COLO668 (cell line): ENCODE measurements at regions not wholly inside any gene's neighbourhood (a gene's known extent, or its start where the extent isn't known, plus 50 kb on each side); places are given as distances from the start of the nearest gene placed in this dataset.
A peak's percentile ranks its signal among the peaks of the same experiment; 100 is the strongest.

Experiments
- DNase-seq: peaks from one replicate; lab custom pipeline; 2025; ENCODE audit not compliant: unreplicated experiment; lab: John Stamatoyannopoulos, UW

GRCh38 chr9:14471041-14471440, 157.1 kb upstream of the NFIB start:
- DNase-seq, result no peak

- no peak for DNase-seq
These were observed 153.9 kb upstream of the NFIB start for GRCh38 chr9:14467675-14468374.

GRCh38 chr9:14466828-14467227, 152.9 kb upstream of the NFIB start:
- DNase-seq, result no peak

- no peak for DNase-seq
These were observed 152.5 kb upstream of the NFIB start for GRCh38 chr9:14466429-14466818.

GRCh38 chr9:14462950-14463349, 149.0 kb upstream of the NFIB start:
- DNase-seq, result no peak

- no peak for DNase-seq
These were observed 141.3 kb upstream of the NFIB start for GRCh38 chr9:14455243-14455642.

- no peak for DNase-seq
These were observed 139.3 kb upstream of the NFIB start for GRCh38 chr9:14453286-14453685.

- DNase-seq, result no peak
These were observed 138.6 kb upstream of the NFIB start for GRCh38 chr9:14452539-14452938.

- DNase-seq, result no peak
These were observed 138.0 kb upstream of the NFIB start for GRCh38 chr9:14451949-14452348.

GRCh38 chr9:14447103-14447502, 133.2 kb upstream of the NFIB start:
- no peak for DNase-seq

- DNase-seq, result no peak
These were observed 132.0 kb upstream of the NFIB start for GRCh38 chr9:14445946-14446345.

- no peak for DNase-seq
These were observed 129.0 kb upstream of the NFIB start for GRCh38 chr9:14442956-14443355.

- no peak for DNase-seq
These were observed 128.2 kb upstream of the NFIB start for GRCh38 chr9:14441976-14442651.

- DNase-seq, result no peak
These were observed 127.2 kb upstream of the NFIB start for GRCh38 chr9:14441115-14441514.

GRCh38 chr9:14440062-14440461, 126.1 kb upstream of the NFIB start:
- no peak for DNase-seq

- DNase-seq, result no peak
These were observed 125.6 kb upstream of the NFIB start for GRCh38 chr9:14439555-14439954.

GRCh38 chr9:14438232-14439021, 124.5 kb upstream of the NFIB start:
- DNase-seq, result no peak

GRCh38 chr9:14437354-14438231, 123.7 kb upstream of the NFIB start:
- DNase-seq, result peak; percentile 93

- no peak for DNase-seq
These were observed 121.9 kb upstream of the NFIB start for GRCh38 chr9:14435871-14436270.

GRCh38 chr9:14434971-14435718, 121.2 kb upstream of the NFIB start:
- DNase-seq, result no peak
